DMS 273 treated with DMSO at 0.1 percent for 48 hours (cell line): ENCODE measurements at regions not wholly inside any gene's neighbourhood (a gene's known extent, or its start where the extent isn't known, plus 50 kb on each side); places are given as distances from the start of the nearest gene placed in this dataset.

ENCODE experiments used
- DNase-seq: peaks from one replicate; lab custom pipeline; 2025; lab: John Stamatoyannopoulos, UW

DNA sequence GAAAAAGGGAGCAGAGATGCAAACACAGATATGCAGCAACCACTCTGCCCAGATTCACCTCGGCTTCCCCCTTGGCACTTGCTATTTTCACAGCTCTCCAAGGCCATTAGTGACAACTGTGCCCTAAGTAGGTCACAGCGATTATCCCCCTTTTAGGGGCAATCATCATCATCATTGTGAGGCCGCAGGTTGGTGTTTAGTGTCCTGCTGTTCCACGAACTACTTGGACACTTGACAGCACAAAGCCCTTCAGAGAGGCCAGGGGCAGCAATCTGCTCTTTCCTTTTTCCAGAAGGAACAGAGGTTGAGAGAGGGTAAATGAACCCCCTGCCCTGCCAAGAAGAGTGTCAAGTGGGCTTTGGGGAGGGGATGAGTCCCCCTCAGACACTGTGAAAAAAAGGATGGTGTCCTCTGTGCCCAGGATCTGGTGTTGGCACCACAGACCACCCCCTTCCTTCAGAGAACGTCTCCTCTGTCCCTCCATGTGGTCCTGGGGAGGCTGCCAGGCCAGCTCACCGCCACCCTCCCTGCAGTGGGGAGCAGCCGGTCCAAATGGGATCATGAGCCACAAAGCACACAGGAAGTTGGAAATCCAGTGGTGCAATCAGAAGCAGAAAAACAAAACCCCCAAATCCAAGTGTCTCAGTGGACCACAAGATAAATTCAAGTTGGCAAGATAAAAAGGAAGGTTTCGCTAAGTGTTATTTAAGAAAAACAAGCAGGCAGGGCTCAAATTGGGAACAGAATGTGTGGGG, 78.4 kb upstream of the MED9 start:
- DNase-seq = no peak

DNA sequence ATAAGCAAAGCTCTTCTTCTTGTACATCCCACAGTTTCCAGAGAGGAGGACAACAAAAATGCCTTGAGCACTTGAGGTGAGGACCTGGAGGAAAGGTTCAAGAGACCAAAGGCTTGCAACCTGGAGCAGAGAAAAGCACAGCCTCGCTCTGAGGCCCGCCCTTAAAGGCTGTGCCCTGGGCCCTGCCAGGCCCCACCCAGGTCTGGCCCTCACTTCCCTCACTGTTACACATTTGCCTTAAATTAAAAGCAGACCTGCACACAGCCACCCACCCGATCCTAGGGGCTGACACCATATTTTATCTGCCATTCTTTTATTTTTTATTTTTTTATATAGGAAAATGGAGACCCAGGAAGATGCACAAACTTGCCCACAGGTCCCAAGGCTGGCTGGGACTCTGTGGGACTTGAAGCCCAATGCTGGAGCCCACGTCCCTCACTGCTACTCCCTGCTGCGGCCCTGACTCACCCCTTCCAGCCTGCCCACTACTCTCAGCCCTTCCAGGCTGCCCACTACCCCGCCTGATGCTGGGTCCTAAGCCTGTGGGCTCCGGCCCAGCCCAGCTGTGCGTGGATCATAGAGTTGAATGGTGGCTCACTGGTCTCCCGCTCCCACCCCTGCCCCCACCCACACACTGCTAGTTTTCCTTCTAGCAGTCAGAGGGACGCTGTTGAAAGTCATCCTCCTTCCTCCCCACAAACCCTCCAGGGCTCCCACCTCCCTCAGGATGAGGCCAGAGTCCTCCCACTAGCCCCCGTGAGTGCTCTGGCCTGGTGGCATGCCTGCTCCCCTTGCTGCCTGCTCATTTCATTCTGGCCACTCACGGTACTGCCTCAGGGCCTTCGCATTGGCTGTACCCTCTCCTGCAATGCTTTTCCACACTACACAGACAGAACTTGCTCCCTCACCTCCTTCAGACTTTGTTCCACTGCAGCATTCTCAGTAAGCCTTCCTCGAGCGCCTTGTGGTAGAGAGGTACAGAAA, 77.6 kb upstream of the MED9 start:
- DNase-seq = no peak

DNA sequence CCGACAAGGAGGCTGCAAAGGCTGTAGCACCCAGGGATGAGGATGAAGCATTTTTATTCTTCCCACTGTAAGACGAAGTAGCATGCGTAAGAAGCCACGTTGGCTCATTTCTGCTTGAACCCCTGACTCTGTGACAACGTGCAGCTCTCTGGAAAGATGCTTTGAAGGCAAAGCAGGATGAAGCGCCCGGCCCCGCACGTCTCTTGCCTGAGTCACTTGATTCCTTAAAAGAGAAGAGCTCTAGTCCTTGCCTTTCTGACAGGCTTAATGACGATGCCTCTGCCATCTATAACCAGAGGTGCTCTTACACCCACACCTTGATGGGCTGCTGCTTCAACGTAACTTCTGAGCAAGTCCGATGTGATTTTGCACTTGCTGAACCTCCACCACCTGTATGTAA, 76.7 kb upstream of the MED9 start:
- DNase-seq = no peak

DNA sequence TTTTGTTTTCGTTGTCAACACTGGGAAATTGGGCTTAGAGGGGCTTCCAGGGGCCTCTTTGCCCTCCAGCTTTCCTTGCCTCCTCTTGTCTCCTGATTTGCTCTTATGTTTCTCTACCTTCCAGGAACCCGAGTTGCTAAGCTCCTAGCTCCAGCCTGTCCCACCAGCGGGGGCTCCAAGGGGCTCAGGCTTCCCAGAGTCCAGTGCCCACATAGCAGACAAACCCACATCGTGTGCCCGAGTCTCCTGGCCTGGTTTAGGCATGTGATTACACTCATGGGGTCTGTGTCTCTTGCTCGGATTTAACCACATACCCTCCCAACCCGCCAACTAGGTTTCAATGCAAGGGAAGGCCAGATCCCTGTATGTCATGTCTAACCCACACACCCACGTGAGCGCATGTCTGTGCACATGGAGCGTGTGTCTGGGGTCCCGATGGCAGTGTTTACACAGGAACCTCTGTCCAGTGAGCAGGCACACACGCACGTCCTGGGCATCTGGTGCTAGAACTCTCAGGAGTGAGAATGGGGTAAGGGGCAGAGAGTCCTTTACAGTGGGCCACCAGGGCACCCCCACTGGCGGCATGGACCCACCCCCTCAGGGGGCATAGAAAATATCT, 76.1 kb upstream of the MED9 start:
- DNase-seq = no peak

DNA sequence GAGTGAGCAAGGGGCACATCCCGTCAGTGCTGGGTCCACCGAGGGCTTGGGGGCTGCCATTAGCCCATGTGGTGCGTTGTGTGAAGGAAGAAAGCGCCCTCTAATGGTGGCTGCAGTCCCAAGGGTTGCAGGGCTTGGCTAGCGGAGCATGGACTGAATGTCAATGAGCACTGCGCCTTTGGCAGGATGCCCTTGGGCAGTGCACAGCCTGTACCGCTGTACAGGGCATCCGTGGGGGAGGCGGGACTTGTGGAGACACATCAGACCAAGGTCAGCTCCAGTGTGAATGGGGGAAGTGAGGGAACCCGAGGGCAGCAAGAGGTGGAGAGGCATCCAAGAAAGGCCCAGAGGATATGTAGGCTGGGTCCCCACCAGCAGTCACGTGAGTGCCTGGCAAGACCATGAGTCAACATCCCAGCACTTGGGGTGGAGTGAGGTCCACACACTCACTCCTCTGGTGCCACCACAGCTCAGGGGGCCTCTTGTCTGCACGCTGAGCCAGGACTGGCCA, 75.5 kb upstream of the MED9 start:
- no peak for DNase-seq

DNA sequence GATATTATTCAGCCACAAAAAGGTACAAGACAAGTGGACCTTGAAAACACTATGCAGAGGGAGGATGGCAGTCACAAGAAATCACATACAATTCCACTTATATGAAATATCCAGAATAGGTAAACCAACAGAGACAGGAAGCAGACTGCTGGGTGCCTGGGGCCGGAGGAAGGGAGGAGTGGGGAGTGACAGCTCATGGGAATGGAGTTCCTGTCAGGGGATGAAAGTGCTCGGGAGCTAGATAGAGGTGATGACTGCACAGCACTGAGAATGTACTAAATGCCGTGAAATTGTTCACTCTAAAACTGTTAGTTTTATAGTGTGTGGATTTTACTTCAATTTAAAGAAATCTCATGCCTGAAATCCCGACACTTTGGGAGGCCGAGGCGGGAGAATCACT, 74.2 kb upstream of the MED9 start:
- DNase-seq = no peak

DNA sequence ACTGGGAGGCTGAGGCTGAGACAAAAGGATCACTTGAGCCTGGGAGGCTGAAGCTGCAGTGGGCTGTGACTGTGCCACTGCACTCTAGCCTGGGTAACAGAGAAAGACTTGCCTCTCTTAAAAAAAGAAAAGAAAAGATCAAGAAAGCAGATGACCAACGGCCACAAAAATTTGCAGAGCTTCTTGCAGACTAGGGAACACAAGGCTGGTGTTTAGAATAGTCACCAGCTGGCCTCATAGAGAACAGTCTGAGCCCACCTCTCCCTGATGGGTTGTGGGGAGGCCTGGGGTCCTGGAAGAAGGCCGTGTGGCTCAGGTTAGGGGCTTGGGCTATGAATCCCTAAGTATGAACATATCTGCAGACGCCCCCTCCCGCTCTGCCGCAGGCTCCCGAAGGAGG, 73.7 kb upstream of the MED9 start:
- DNase-seq = no peak

DNA sequence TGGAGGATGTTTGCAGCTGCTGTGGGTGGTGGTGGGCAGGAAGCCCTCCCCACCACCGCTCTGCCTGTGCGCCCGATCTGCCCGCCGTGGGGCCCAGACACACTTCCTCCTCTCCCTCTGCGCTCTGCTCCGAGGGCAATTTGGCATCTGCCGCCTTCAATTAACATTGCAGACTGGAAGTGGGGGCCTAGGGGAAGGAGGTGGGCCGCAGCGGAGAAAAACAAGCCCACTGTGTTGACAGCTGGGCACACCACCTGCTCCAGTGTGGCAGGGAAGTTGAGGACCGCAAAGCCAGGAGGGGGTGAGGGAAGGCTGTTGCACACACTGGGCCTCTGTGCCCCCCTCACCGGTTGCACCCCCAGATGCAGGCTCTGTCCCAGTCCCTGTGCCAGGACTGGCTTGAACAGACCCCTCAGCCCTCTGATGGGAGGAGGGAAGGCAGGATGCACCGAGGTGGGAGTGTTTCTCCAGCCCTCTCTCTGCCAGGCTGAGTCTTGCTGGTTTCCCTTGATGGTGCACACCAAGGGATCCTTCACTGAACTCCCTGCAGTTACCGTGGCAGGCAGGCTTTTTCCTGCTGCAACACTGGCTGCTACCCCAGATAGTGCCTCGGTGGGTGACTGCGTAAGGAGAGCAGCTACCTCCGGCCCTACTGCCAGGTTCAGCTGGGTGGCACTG, 72.8 kb upstream of the MED9 start:
- DNase-seq = peak; percentile 76

DNA sequence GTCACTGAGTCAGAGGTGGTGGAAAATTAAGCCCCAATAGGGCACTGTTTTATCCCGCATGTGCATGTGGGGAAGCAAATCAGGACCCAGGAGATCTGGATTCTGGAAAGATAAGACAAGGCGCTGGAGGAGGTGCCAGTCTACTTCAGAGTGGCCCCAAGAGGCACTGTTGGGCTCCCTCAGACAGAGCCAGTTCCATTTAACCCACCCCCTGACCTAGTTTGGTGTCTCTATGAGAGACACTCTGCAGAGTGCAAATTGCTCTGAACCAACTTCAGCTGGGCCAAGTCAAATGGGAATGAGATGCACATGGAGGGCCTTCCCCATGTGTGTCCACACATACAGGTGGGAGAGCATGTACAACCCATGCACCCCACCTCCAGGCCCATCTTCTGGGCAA, 71.1 kb upstream of the MED9 start:
- DNase-seq = no peak

DNA sequence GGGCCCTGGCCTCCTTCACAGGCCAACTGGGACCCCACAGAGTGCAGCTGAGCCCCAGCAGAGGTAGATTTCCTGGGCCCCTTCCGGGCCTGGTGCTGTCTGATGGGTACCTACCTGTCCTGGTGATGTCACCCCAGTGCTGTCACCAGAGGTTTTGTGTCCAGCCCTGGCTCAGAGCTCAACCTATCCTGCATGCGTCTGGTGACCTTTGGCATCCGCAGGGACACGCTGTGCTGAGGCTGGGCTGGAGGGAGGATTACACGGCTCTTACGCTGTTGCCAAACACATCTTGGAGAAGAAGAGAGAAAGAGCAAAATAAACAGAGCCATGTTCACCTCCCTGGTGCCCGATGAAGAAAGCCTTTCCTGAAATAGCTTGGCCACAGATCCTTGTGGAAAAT, 70.6 kb upstream of the MED9 start:
- DNase-seq = no peak

DNA sequence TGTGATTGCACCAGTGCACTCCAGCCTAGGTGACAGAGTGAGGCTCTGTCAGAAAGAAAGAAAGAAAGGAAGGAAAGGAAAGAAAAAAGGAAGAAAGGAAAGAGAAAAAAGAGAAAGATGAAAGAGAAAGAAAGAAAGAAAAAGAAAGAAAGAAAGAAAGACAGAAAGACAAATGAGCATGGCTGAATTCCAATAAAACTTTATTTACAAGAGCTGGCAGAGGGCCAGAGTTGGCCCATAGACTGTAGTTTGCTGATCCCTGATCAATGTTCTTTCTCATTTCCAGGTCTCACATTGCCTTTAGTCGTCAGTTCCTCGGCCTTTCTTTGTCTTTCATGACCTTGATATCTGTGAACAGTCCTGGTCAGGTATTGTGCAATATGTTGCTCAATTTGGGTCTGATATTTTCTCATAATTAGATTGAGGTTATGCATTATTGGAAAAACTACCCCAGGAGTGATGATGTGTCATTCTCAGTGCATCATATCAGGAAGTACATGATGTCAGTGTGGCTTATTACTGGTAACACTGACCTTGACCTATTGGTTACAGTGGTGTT, 68.5 kb upstream of the MED9 start:
- DNase-seq = no peak

DNA sequence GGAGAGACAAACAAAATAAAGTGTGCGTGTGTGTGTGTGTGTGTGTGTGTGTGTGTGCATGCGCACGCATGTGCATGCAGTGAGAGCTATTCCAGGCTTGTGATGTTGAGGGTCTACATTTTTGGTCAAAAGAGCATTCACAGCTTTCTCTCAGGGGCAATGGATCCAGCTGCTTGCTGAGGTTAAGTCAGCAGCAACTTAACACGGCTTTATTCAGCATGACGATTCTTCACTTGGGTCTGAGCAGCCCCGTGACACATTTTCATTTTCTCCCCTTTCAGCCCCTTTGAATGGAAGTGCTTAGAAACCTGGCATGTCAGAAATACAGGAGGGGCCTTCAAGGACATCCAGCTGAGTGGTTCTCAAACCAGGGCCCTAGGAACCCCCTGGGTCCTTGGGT, 66.4 kb upstream of the MED9 start:
- DNase-seq = no peak

DNA sequence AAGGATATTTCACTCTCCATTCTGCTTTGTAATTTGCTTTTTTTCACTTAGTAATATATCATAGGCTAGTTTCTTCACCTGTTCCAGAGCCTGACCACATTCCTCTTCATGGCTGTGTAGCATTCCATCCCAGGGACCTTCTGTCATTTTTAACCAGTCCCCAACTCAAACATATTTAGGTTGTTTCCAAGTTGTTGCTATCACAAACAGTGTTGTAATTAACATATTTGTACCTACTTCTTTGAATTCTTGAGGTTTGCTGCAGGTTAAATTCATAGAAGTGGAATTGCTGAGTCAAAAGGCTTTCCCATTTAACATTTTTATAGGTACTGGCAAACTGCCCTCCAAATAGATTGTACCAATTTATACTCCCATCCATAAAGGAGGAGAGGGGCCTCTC, 65.1 kb upstream of the MED9 start:
- no peak for DNase-seq

DNA sequence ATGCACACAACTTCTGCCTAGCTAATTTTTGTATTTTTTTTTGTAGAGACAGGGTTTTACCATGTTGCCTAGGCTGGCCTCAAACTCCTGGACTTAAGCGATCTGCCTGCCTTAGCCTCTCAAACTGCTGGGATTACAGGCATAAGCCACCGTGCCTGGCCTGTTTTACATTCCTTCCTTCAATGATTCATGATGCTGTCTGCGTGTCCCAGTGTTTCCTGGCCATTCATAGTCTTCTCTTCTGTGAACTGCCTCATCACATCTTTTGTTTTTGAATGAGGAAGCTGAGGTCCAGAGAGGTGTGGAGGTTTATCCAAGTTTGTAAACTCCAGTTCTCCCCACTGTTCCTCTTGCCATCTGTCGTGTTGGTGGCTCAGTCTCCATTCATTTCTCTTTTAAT, 64.5 kb upstream of the MED9 start:
- no peak for DNase-seq

DNA sequence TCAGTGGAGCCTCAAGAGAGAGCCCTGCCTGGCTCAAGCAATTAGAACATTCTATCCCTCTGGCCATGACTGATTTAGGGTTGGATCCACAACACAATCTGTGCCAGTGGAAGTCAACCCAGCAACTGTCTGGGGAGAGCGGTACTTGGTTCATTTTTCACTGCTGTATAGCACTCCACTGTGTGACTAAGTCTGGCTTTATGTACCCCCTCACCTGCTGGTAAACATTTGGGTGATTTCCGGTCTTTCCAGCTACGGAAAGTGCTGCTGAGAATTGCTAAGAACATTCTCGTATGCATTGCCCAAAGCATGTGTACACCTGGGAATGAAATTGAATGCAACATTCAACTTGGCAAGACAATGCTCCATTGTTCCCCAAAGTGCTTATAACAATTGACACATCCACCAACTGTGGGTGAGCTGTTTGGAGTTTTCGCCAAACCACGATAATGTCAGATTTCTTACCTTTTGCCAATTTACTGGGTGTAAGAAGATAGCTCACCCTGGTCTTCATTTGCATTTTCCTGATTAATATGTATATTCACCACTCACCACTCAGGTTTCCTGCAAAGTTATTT, 63.5 kb upstream of the MED9 start:
- no peak for DNase-seq

DNA sequence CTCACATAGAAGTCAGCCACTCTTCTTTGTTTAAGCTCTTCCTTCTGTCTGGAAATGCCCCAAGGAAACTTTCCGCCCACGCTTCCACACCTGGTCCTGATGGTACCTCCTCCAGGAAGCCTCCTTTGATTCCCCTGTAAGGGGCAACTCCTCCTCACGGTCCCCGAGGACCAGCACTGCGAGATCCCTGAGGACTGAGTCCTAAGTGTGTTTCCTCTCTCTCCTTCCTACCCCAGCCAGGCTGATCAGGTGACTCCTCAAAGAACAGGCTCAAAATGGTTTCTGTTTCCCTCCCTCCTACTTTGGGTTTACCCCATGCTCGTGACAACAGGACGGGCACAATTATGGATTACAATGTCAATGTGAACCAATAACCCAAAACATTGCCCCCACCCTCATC, 63.0 kb upstream of the MED9 start:
- no peak for DNase-seq

DNA sequence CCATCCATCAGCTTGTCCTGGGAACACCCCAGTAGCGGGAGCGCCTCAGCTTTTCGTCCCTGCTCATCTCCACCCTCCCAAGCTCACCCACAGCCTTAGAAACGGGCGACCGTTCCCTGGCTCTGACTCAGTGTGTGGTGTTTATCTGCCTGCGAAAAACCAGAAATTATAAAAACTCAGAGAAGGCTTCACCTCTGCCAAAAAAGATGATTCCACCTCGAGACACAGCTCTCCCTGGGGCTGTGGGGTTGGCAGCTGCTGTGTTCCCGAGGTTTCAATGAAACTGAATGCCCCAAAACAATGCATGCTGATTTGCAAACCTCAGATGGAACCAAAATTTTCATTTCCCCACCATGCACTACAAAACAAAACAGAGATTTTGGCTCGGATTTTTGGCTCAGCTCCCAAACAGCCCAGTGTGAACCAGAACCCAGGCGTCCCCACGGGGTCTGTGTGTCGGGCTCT, 62.4 kb upstream of the MED9 start:
- DNase-seq = no peak

DNA sequence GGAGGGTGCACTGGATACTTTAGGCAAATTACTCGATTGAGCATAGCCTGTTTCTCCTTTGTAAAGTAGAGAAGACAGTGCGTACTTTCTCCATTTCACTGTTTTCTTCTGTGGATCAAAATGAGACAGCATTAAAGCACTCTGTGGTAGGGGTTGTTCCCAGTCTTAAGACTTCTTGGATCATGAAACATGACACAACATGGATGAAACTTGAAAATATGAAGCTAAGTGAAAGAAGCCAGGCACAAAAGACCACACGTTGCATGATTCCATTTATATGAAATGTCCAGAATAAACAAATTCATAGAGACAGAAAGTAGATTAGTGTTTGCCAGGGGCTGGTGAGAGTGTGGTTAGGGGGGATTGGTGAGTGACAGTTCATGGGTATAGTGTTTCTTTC, 61.8 kb upstream of the MED9 start:
- no peak for DNase-seq

DNA sequence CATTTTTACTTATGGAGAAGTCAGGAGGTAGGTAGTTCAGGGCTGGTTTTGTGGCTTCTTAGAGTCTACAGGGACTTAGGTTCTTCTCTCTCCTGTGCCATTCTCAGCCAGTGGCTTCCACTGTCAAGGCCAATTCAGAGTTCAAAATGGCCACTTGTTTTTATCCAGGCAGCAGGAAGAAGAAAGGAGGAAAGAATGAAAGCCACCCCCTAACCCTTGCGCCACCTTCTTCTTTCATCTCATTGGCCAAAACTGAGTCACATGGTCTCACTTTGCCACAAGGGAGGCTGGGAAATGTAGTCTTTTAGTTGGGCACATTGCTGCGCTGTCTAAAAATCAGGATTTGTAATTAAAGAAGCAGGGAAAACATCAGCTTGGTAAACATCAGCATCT, 60.8 kb upstream of the MED9 start:
- DNase-seq = peak; percentile 39

DNA sequence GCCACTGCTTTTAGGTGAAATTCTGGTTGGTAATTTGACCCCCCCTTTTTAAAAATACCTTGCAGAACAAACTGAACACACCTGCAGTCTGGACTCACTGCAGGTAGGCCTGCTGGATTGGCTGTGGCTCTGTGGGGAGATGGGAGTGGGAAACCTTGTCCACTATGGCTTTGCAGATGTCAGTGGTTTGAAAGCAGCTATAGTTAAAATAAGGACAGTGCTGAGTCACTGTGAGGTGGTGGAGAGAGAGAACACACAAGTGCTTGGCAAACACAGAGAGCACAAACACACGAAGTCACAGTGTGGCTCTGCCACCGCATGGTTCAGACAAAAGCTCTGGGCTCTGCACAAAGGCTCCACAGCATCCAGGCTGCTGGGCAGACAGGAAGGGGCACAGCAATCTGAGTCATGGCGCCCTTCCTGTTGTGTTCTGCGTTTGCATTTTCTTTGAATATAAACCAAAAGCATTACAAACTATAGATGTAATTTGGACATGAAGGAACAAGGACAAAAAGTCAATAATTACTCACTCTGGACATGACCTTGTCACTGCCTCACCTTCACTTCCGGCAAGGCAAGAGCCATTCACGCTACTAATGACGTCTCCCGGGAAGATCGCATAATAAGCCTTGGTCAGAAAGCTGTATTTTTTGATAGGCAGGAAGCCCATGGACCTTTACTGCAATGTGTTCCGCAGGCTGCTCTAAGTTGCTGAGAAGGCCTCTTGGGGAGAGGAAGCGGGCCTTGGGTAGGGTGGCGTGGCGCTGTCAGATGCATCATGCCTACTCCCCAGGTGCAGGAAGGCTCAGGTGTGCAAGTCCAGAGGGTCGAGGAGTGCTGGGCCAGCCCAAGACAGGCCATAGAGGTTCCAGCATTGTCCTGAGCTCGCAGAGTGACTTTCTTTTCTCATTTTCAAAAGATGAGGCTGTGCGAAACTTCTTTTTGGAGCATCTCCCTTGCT, 60.1 kb upstream of the MED9 start:
- no peak for DNase-seq
